Right lobe of liver (tissue), 6 donors: ENCODE measurements at regions not wholly inside any gene's neighbourhood (a gene's known extent, or its start where the extent isn't known, plus 50 kb on each side); places are given as distances from the start of the nearest gene placed in this dataset.

Experiments used
- ATAC-seq, 4 donors: fragments of 200-7000 bp; cut with Tn5 transposase; one replicate each; pipeline ENCODE4 v1.9.1; 2020; ENCODE audit warnings: mild to moderate bottlenecking in 4 of 4, moderate library complexity in 4 of 4
- DNase-seq, 3 donors: peaks; one replicate each; pipeline ENCODE4 v3.0.0-alpha.2; 2020
- H3K27ac ChIP-seq, 3 donors: fragments of 200-600 bp; one replicate each; pipeline ENCODE4 v1.8.0; 2022
- H3K27me3 ChIP-seq, 2 donors: fragments of 200-600 bp; one replicate each; pipeline ENCODE4 v1.8.0; 2022
- H3K36me3 ChIP-seq, 4 donors: fragments of 200-600 bp; sonication (generic) in 1 of 4; one replicate each; pipeline versions ENCODE4 v1.5.1 to v1.8.0; 2017 to 2022; ENCODE audit warnings: control low read depth in 1 of 4
- H3K4me1 ChIP-seq, 4 donors: fragments of 200-600 bp; sonication (generic) in 1 of 4; one replicate each; pipeline versions ENCODE4 v1.5.1 to v1.8.0; 2017 to 2022; ENCODE audit warnings: control low read depth in 1 of 4
- H3K4me3 ChIP-seq, 3 donors: fragments of 200-600 bp; one replicate each; pipeline ENCODE4 v1.8.0; 2022
- H3K9me3 ChIP-seq, 4 donors: fragments of 200-600 bp; sonication (generic) in 1 of 4; one replicate each; pipeline versions ENCODE4 v1.5.1 to v1.8.0; 2017 to 2022; ENCODE audit warnings: control low read depth in 1 of 4
- CTCF ChIP-seq, 4 donors: fragments of 200-600 bp in 3 of 4; fragments of 450-650 bp in 1 of 4; IDR thresholded peaks; one replicate each; pipeline versions ENCODE4 v1.5.1 to v1.8.0; 2016 to 2022; ENCODE audit warnings: antibody characterized with exemption in 4 of 4, mild to moderate bottlenecking in 2 of 4
- POLR2A ChIP-seq: fragments of 450-650 bp; IDR thresholded peaks from one replicate; pipeline ENCODE4 v1.6.1; 2017; ENCODE audit warnings: antibody characterized with exemption, mild to moderate bottlenecking
- WGBS: methylation state at CpG from one replicate; pipeline ENCODE4 v1.1.6; 2018; ENCODE audit warnings: low coverage, low lambda C conversion rate; ENCODE audit not compliant: insufficient coverage; ENCODE audit errors: missing lambda C conversion rate; 5-methylcytosine and 5-hydroxymethylcytosine counted together
- intact Hi-C, 2 donors: fragments of 100-400 bp; cut with DNase I; formaldehyde crosslinking; loops; one replicate each; pipeline versions ENCODE4 v1.11.2 to v1.14.1; 2022
- donor health status: DM: no; HTN: yes; CAD: no.
- donor health status: DM: no; HTN: no; CAD: no.
- donor health status: DM: no; HTN: no; CAD: no.
- donor health status: DM: no; HTN: yes; CAD: no.
- donor health status: DM: no; HTN: yes; CAD: no.

- TF ChIP-seq CTCF (IDR thresholded peaks at IDR 0.05) (no peak), POLR2A (no peak)
- H3K36me3 ChIP-seq, result no peaks in the 10 kb centered on the region
- no peak for ATAC-seq
Observed at GRCh38 chr3:115549071-115549470, 74.2 kb upstream of the GAP43 start.

GRCh38 chr3:115550285-115550761, 73.0 kb upstream of the GAP43 start:
- DNase-seq (peak in 2 of 3 donors; percentile 46 to 56), ATAC-seq (peak; percentile 54 to 91 (median 66))
- Histone ChIP-seq H3K4me1 (no peaks in the 10 kb centered on the region), H3K36me3 (no peaks in the 10 kb centered on the region), H3K4me3 (no peak overlapping the region), H3K27ac (no peak overlapping the region), H3K9me3 (no peaks in the 10 kb centered on the region), H3K27me3 (no peaks in the 10 kb centered on the region)
- WGBS, result 18% methylated on average over 1 of the region's 1 CpG
- TF ChIP-seq POLR2A (no peak), CTCF (IDR thresholded peaks at IDR 0.05) (no peak)
- intact Hi-C loops, result no loop called here

More at GRCh38 chr3:115549071-115549470, 74.2 kb upstream of the GAP43 start:
- no peak for DNase-seq
- WGBS, result 57% methylated on average over 2 of the region's 2 CpGs
- intact Hi-C loops, result no loop called here
- no peaks in the 10 kb centered on the region for H3K9me3 ChIP-seq
- H3K27ac ChIP-seq, result no peak overlapping the region
- no peaks in the 10 kb centered on the region for H3K4me1 ChIP-seq
- H3K27me3 ChIP-seq, result no peaks in the 10 kb centered on the region
- H3K4me3 ChIP-seq, result no peak overlapping the region

GRCh38 chr3:115551016-115551415, 72.3 kb upstream of the GAP43 start:
- TF ChIP-seq POLR2A (no peak), CTCF (IDR thresholded peaks at IDR 0.05) (no peak)
- Histone ChIP-seq H3K36me3 (no peaks in the 10 kb centered on the region), H3K9me3 (no peaks in the 10 kb centered on the region), H3K27me3 (no peaks in the 10 kb centered on the region), H3K27ac (no peak overlapping the region), H3K4me3 (no peak overlapping the region), H3K4me1 (no peaks in the 10 kb centered on the region)
- 78% methylated on average over 1 of the region's 1 CpG for WGBS
- intact Hi-C loops, result no loop called here
- DNase-seq, result no peak
- ATAC-seq, result no peak

GRCh38 chr3:115552007-115552406, 71.3 kb upstream of the GAP43 start:
- no peak for DNase-seq
- no peak for ATAC-seq
- H3K4me1 ChIP-seq, result no peaks in the 10 kb centered on the region
- H3K36me3 ChIP-seq, result no peaks in the 10 kb centered on the region
- TF ChIP-seq POLR2A (no peak), CTCF (IDR thresholded peaks at IDR 0.05) (no peak)
- 73% methylated on average over 3 of the region's 3 CpGs for WGBS
- no peaks in the 10 kb centered on the region for H3K27me3 ChIP-seq
- H3K9me3 ChIP-seq, result no peaks in the 10 kb centered on the region
- H3K4me3 ChIP-seq, result no peak overlapping the region
- intact Hi-C loops, result no loop called here
- H3K27ac ChIP-seq, result no peak overlapping the region
